H1 (cell line): ENCODE measurements at regions not wholly inside any gene's neighbourhood (a gene's known extent, or its start where the extent isn't known, plus 50 kb on each side); places are given as distances from the start of the nearest gene placed in this dataset.

ENCODE experiments used
- CTCF ChIP-seq, 3 experiments: IDR thresholded peaks; 1 replicate in 2 of 3; 2 replicates in 1 of 3; pipeline versions ENCODE4 v1.5.1 to v1.6.1; 2011; ENCODE audit warnings: low read length in 3 of 3, mild to moderate bottlenecking in 3 of 3, inconsistent platforms in 2 of 3, low read depth in 1 of 3, moderate library complexity in 1 of 3; ENCODE audit not compliant: insufficient read depth in 1 of 3; ENCODE audit errors: control extremely low read depth in 1 of 3
- SP2 ChIP-seq: IDR thresholded peaks from 2 replicates; pipeline ENCODE4 v1.6.1; 2012; ENCODE audit warnings: mild to moderate bottlenecking, low read length, inconsistent platforms

- TF ChIP-seq CTCF (IDR thresholded peaks at IDR 0.05; ENCODE audit: control extremely low read depth in 1 of 3, insufficient read depth in 1 of 3, low read depth in 1 of 3, low read length in 3 of 3) (no peak), SP2 (no peak)
Observed at GRCh38 chr2:217421834-217422233, 562.0 kb upstream of the TNP1 start.
